Heart left ventricle (tissue), 16 donors: ENCODE measurements at regions not wholly inside any gene's neighbourhood (a gene's known extent, or its start where the extent isn't known, plus 50 kb on each side); places are given as distances from the start of the nearest gene placed in this dataset.

Experiments
- ATAC-seq, 4 donors: fragments of 200-7000 bp; cut with Tn5 transposase; one replicate each; pipeline ENCODE4 v1.9.1; 2020 to 2022; ENCODE audit warnings: moderate library complexity in 4 of 4, mild to moderate bottlenecking in 3 of 4, moderate number of reproducible peaks in 1 of 4
- DNase-seq, 5 donors: peaks; one replicate each; pipeline ENCODE4 v3.0.0-alpha.2; 2020
- H3K27ac ChIP-seq, 12 donors: fragments of 200-600 bp; sonication (generic) in 4 of 12; one replicate each; pipeline versions ENCODE4 v1.5.0 to v1.8.0; 2016 to 2022; ENCODE audit warnings: mild to moderate bottlenecking in 2 of 12
- H3K27me3 ChIP-seq, 9 donors: fragments of 200-600 bp; sonication (generic) in 2 of 9; one replicate each; pipeline versions ENCODE4 v1.5.1 to v1.8.0; 2016 to 2022; ENCODE audit warnings: mild to moderate bottlenecking in 3 of 9
- H3K36me3 ChIP-seq, 9 donors: fragments of 200-600 bp; sonication (generic) in 2 of 9; one replicate each; pipeline versions ENCODE4 v1.5.0 to v1.8.0; 2018 to 2022; ENCODE audit warnings: mild to moderate bottlenecking in 2 of 9
- H3K4me1 ChIP-seq, 12 donors: fragments of 200-600 bp; sonication (generic) in 4 of 12; one replicate each; pipeline versions ENCODE4 v1.5.0 to v1.8.0; 2016 to 2022; ENCODE audit warnings: mild to moderate bottlenecking in 3 of 12
- H3K4me3 ChIP-seq, 12 donors: fragments of 200-600 bp; sonication (generic) in 4 of 12; one replicate each; pipeline versions ENCODE4 v1.5.0 to v1.8.0; 2017 to 2022; ENCODE audit warnings: mild to moderate bottlenecking in 9 of 12, moderate library complexity in 4 of 12
- H3K9me3 ChIP-seq, 12 donors: fragments of 200-600 bp; sonication (generic) in 4 of 12; one replicate each; pipeline versions ENCODE4 v1.5.0 to v1.8.0; 2016 to 2022; ENCODE audit warnings: mild to moderate bottlenecking in 1 of 12
- POLR2A ChIP-seq, 2 donors: fragments of 450-650 bp; IDR thresholded peaks; one replicate each; pipeline ENCODE4 v1.6.1; 2017; ENCODE audit warnings: antibody characterized with exemption in 2 of 2, mild to moderate bottlenecking in 2 of 2, moderate library complexity in 2 of 2
- WGBS, 4 donors: extraction: QIAGEN DNeasy Blood & Tissue Kit in 2 of 4; methylation state at CpG; one replicate each; pipeline versions ENCODE4 v1.1.5 to v1.1.7; 2013 to 2018; 5-methylcytosine and 5-hydroxymethylcytosine counted together
- intact Hi-C, 10 donors: fragments of 100-400 bp; cut with DNase I; formaldehyde crosslinking; loops; one replicate each; pipeline versions ENCODE4 v1.11.1 to v1.14.2; 2022
- TF ChIP-seq, protein P1 (sequence below), 12 donors: fragments of 200-600 bp; sonication (generic) in 4 of 12; IDR thresholded peaks; one replicate each; pipeline versions ENCODE4 v1.5.0 to v1.8.0; 2018 to 2022; ENCODE audit warnings: antibody characterized with exemption in 12 of 12, mild to moderate bottlenecking in 5 of 12
- donor health status: ischemic (EF 13 %, LVEDD 7.1; RV severe dilation, severe dysfunction).
- donor health status: healthy with polysubstance abuse.
- donor health status: DM: no; HTN: yes; CAD: no.
- donor health status: DM: no; HTN: no; CAD: no.
- donor health status: ischemic (EF 25% LVEDD 6.9; RV normal size, moderate dysfunction).
- donor health status: ischemic (EF 25% LVEDD 5.7; RV mildly dilated, moderate dysfunction).
- donor health status: healthy.
- donor health status: DM: yes; HTN: yes; CAD: no.
- donor health status: ischemic (EF 35%, LVEDD 5.7; RV mildly dilated, moderate dysfunction).
- donor health status: nonischemic (EF 11% LVEDD 7.7; RV severe dilation, severe dysfunction).
- donor health status: DM: yes; HTN: yes; CAD: no.
- donor health status: PGD.
- donor health status: ischemic (EF 29% LVEDD 5.4; RV normal size, mild dysfunction).
- donor health status: nonischemic (EF 23%, LVEDD 6.1; RV moderate dilation, normal function).

DNA sequence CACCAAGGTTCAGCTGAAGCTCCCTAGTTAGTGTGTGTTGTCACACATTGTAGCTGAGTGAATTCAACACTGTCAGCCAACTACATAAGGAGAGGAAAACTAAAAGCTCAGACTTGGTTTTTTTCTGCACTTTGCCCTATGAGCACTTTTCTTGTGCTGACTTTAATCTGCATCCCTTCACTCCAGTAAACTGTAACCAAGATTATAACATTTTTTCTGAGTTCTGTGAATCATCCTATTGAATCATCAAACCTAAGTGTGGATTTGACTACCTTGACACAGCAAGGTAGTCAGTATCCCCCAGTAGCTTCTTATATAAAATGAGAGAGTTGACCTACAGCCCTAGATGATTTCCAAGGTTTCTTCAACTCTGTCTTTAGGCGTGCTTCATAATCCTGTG lies 325.0 kb downstream of the AGTPBP1 start:
- 79 to 85% (median 82%) methylated on average over 1 of the region's 1 CpG for WGBS, 4 donors
- intact Hi-C loops, result loop anchor here in 1 of 10 donors (10.0 kb wide), 1 partner anchor 62 kb away; no protein-coding TSS in a partner anchor

DNA sequence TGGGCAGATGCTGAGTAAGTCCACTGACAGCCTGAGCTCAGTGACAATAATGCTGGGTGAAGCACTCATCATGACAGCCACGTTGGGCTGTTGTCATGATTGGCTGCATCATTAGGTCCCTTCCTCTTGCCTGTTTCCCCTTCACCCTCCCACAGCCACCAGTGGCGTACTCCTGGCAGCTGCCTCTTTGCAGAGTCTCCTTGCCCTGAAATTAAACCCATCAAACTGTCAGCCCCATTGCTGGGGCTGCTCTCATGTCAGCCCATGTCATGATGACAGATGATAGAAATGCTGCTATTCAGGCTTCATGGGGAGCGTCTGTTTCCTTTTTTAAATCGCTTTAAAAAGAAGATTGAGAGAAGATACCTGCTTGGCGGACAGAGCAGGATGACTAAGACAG lies 327.4 kb downstream of the AGTPBP1 start:
- Histone ChIP-seq H3K36me3 (no peaks in the 10 kb centered on the region), H3K4me1 (no peaks in the 10 kb centered on the region), H3K27me3 (peaks cover 0 to 6% (median 0%) of the 10 kb centered on the region in 9 donors), H3K27ac (no peak overlapping the region), H3K9me3 (no peaks in the 10 kb centered on the region), H3K4me3 (no peak overlapping the region)
- ATAC-seq, result no peak
- 30 to 47% (median 44%) methylated on average over 5 of the region's 5 CpGs for WGBS, 4 donors
- no peak for TF ChIP-seq POLR2A (IDR thresholded peaks at IDR 0.05)
- TF ChIP-seq, protein P1, sequence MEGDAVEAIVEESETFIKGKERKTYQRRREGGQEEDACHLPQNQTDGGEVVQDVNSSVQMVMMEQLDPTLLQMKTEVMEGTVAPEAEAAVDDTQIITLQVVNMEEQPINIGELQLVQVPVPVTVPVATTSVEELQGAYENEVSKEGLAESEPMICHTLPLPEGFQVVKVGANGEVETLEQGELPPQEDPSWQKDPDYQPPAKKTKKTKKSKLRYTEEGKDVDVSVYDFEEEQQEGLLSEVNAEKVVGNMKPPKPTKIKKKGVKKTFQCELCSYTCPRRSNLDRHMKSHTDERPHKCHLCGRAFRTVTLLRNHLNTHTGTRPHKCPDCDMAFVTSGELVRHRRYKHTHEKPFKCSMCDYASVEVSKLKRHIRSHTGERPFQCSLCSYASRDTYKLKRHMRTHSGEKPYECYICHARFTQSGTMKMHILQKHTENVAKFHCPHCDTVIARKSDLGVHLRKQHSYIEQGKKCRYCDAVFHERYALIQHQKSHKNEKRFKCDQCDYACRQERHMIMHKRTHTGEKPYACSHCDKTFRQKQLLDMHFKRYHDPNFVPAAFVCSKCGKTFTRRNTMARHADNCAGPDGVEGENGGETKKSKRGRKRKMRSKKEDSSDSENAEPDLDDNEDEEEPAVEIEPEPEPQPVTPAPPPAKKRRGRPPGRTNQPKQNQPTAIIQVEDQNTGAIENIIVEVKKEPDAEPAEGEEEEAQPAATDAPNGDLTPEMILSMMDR (IDR thresholded peaks at IDR 0.05), result no peak
- intact Hi-C loops, result loop anchor here in 1 of 10 donors (10.0 kb wide), 1 partner anchor 60 kb away; no protein-coding TSS in a partner anchor
- no peak for DNase-seq

More for the DNA sequence above, 325.0 kb downstream of the AGTPBP1 start:
- Histone ChIP-seq H3K4me1 (no peaks in the 10 kb centered on the region), H3K4me3 (no peak overlapping the region), H3K9me3 (no peaks in the 10 kb centered on the region), H3K36me3 (no peaks in the 10 kb centered on the region), H3K27ac (no peak overlapping the region), H3K27me3 (peaks cover 0 to 3% (median 0%) of the 10 kb centered on the region in 9 donors)
- DNase-seq, result no peak
- ATAC-seq, result no peak
- TF ChIP-seq, protein P1 (IDR thresholded peaks at IDR 0.05), result no peak
- TF ChIP-seq POLR2A (IDR thresholded peaks at IDR 0.05), result no peak

DNA sequence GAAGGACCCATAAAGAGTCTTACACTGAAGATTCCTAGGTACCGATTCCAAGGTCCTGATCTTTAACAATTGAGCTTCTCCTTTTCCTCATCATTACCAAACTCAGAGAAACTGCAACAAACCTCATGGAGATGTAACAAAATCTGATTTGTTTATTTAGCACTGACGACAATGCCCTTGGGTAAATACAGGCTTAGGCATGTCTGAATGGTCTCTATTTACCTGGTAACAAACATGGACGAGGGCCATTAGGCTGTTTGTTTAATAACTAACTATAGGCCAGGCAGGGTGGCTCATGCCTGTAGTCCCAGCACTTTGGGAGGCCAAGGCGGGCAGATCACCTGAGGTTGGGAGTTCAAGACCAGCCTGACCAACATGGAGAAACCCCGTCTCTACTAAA lies 333.3 kb downstream of the AGTPBP1 start:
- H3K27me3 ChIP-seq, result peaks cover 0 to 6% (median 0%) of the 10 kb centered on the region in 9 donors
- TF ChIP-seq POLR2A (IDR thresholded peaks at IDR 0.05), result no peak
- TF ChIP-seq, protein P1 (IDR thresholded peaks at IDR 0.05), result no peak
- no peaks in the 10 kb centered on the region for H3K9me3 ChIP-seq
- WGBS, 4 donors, result 92 to 94% (median 93%) methylated on average over 4 to 5 of the region's 5 CpGs
- H3K4me1 ChIP-seq, result no peaks in the 10 kb centered on the region
- no peak for DNase-seq
- intact Hi-C loops, result no loop called here
- no peak overlapping the region for H3K27ac ChIP-seq
- no peaks in the 10 kb centered on the region for H3K36me3 ChIP-seq
- no peak overlapping the region for H3K4me3 ChIP-seq
- ATAC-seq, result no peak

DNA sequence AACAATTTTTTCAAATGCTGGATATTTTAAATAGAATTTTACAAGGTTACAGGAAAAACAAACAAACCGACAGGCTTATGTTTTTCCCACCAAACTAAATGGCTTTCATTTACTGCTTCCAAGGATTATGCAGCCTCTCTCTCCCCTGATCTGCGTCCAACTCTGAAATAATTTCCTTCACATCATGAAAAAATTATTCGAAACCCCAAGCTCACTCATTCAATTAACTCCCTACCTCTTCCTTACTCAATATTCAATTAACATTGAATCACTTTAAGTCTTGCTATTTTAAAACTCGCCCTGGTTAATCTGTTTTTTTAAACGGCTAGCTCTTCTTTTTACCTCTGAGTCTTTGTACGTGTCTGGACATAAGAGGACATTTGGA lies 336.2 kb downstream of the AGTPBP1 start:
- DNase-seq (no peak), ATAC-seq (no peak)
- Histone ChIP-seq H3K4me1 (peaks cover 0 to 13% (median 6%) of the 10 kb centered on the region in 12 donors), H3K9me3 (no peaks in the 10 kb centered on the region), H3K27ac (no peak overlapping the region), H3K4me3 (no peak overlapping the region), H3K36me3 (no peaks in the 10 kb centered on the region), H3K27me3 (peaks cover 0 to 6% (median 0%) of the 10 kb centered on the region in 9 donors)
- 83 to 85% (median 85%) methylated on average over 6 of the region's 6 CpGs for WGBS, 4 donors
- intact Hi-C loops, result no loop called here
- no peak for TF ChIP-seq POLR2A (IDR thresholded peaks at IDR 0.05)
- TF ChIP-seq, protein P1 (IDR thresholded peaks at IDR 0.05), result no peak
